C1 segment of cervical spinal cord (tissue), 14 donors: ENCODE measurements at regions not wholly inside any gene's neighbourhood (a gene's known extent, or its start where the extent isn't known, plus 50 kb on each side); places are given as distances from the start of the nearest gene placed in this dataset.
"Not testable (repeated sequence)": the region's sequence is repeated elsewhere in the genome, so short reads cannot be mapped to it uniquely, and the experiment has no call there.

Source experiments
- DNase-seq, 14 donors: peaks; one replicate each; lab custom pipeline; 2025; lab: John Stamatoyannopoulos, UW

GRCh38 chr13:23060959-23061358 is 119.8 kb upstream of the SGCG start:
- no peak for DNase-seq

GRCh38 chr13:23067129-23067528 is 113.7 kb upstream of the SGCG start:
- DNase-seq: no peak

DNA sequence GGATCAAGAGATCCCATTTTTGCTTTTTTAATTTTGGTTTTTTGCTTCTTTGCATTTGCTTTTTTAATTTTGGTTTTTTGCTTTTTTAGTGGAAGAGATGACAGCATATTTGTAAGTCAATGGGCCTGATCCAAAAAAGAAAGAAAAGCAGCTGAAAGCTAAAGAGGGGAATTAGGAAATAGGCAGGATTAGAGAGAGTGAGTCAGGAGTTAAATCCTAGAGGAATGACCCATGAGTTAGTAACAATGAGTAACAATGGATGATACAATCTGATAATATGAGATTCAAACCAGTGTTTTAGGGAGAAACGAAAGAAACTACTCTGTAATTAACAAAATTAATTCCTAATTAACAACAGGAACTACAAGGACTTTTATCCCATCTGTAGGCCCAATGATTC is 111.2 kb upstream of the SGCG start:
- DNase-seq: no peak

DNA sequence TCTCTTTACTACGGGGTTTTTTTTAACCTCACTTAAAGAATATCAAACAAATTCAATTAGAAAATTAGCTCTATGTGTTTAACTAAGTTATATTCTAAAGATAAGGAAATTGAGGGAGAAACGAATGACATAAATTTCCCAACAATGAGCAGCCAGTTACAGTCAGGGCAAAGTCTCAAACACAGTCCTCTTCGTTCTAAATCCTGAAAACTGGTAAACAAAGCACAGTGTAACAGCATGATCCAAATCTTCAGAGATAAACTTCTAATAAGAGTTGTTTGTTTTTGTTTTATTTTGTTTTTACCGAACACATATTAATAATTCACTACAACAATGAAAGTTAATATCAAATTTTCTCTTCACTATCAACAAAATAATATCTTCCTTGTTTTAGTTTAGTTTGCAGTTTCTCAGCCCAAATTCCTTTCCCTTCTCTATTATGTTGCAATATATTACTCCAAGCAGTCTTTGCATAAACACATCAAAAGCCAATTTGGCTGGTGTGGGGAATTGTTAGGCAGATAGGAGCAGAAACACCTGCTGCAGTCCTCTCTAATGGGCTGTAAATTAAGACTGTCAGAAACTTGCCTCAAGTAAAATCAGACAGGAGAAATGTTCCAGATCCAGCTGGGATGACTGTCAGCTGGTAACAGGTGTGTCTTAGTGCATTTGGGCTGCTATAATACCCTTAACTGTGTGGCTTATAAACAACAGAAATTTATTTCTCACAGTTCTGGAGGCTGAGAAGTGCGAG is 106.5 kb upstream of the SGCG start:
- no peak for DNase-seq

GRCh38 chr13:23081220-23081619 is 99.6 kb upstream of the SGCG start:
- no peak for DNase-seq

GRCh38 chr13:23081901-23082300 is 98.9 kb upstream of the SGCG start:
- no peak for DNase-seq

GRCh38 chr13:23086968-23087623 is 93.7 kb upstream of the SGCG start:
- DNase-seq: no peak

- DNase-seq: no peak
Measured at GRCh38 chr13:23087880-23088279, 92.9 kb upstream of the SGCG start.

DNA sequence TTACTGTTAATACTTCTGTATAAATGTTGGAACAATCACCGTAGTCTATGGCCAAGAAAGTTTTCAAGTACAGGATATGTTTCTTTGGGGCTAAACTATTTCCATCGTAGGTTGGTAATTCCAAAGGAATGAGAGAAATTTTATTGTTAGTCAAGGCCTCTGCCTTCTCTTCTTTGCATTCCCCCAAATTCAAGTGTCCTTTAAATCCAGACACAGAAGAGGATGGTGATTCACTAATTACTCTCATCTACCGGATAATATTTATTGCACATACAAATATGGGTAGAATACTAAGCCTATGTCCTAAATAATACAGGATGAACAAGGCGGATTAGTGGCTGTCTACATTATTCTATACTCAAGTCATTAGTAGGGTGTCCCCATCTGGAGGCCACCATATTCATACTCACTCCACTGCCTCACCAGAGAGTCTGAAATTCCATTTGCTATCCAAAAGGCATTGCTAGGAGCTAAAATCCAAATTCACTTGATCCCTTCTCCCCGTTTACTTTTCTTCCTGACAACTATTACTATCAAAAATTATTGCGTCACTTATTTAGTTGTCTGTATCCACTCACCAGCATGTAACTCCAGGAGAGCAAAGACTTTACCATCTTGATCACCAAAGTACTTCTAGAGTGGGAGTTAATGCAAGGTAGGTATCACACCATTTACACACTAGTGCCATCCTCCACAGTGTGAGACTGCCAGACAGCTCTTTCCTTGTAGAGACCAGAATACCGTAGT is 82.4 kb upstream of the SGCG start:
- DNase-seq: no peak

DNA sequence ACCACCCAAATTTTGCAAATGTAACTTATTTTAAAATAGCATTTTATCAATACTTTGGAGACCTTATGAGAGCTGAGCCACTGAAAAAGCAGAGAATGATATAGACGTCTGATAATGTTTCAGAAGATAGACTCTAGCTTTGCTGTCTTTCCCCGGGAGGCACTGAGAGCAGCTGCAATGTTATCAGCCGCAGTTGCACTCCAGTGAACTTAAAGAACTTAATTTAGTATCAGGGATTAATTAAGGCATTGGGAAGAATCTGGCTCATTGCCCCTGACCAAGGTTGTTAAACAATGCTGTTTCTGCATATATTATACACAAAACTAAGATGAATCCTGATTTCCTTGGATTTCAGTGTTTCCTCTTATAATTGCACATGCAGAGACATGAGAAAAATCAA is 75.7 kb upstream of the SGCG start:
- no peak for DNase-seq

DNA sequence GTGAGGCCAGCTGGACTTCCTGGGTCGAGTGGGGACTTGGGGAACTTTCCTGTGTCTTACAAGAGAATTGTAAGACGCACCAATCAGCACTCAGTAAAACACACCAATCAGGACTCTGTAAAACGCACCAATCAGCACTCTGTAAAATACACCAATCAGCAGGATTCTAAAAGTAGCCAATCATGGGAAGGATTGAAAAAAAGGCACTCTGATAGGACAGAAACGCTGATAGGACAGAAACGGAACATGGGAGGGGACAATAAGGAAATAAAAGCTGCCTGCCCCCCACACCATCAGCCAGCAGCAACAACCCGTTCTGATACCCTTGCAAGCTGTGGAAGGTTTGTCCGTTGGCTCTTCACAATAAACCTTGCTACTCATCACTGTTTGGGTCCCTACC is 73.1 kb upstream of the SGCG start:
- no peak for DNase-seq

DNA sequence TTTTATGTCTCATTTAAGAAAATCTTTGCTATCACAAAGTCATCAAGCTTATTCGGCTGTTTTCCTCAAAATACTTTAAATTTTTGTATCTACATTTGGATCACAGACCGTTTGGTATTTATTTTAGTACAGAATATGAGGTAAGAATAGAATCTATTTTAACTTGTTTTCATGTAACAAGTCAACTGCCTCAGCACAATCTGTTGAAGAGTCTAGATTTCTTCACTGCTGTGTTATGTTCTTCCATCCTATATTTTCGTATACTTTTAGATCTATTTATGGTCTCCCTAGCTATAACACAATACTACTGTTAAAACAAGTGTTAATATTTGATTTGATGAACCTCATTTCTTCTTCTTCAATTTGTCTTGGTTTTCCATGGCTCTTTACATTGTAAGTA is 61.6 kb upstream of the SGCG start:
- DNase-seq: no peak

GRCh38 chr13:23127540-23127939 is 53.2 kb upstream of the SGCG start:
- not testable (repeated sequence) for DNase-seq

GRCh38 chr13:23129331-23129730 is 51.4 kb upstream of the SGCG start:
- DNase-seq: no peak
